Gastrocnemius medialis (tissue), 4 donors: ENCODE measurements at regions not wholly inside any gene's neighbourhood (a gene's known extent, or its start where the extent isn't known, plus 50 kb on each side); places are given as distances from the start of the nearest gene placed in this dataset.

Experiments used
- POLR2A ChIP-seq, 2 donors: fragments of 450-650 bp; IDR thresholded peaks; one replicate each; pipeline ENCODE4 v1.6.1; 2017; ENCODE audit warnings: antibody characterized with exemption in 2 of 2, mild to moderate bottlenecking in 2 of 2, moderate library complexity in 2 of 2
- TF ChIP-seq, protein P1 (sequence below), 5 experiments: fragments of 450-650 bp in 3 of 5; fragments of 200-600 bp in 2 of 5; sonication (generic) in 2 of 5; IDR thresholded peaks in 4 of 5; conservative IDR thresholded peaks in 1 of 5; 1 replicate in 4 of 5; 2 replicates in 1 of 5; pipeline ENCODE4 v1.5.1; 2016 to 2019; ENCODE audit warnings: antibody characterized with exemption in 5 of 5, mild to moderate bottlenecking in 3 of 5, moderate library complexity in 3 of 5

DNA sequence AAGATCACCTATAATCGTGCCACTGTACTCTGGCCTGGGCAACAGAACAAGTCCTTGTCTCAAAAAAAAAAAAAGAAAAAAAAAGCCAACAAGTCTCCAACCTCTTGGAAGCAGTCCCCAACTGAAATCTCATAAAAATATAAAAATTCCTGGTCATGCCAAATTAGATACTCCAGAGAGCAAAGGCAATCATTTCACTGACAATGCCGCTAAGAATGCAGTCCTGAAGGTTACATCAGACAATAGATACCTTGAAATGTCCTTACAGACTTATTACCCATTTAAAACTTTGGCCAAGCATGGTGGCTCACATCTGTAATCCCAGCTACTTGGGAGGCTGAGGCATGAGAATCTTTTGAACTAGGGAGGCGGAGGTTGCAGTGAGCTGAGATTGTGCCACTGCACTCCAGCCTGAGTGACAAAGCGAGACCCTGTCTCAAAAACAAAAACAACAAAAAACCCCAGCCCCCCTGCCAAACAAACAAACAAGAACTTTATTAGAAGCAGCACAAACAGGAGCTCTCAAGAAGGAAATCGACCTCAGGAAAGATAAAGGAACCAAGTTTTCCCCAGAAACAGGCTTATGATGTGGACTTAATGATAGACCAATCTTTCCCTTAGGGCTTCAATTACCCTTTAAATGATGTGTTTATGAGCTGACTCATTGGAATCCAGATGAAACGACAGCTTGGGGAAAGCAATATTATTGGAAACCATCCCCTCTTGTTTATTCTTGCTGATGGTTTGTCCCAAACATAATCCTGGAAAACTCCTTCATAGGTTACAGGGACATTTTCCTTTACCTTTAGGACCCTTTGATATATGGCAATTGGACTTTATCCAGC lies 53.1 kb upstream of the XCR1 start:
- TF ChIP-seq, protein P1, sequence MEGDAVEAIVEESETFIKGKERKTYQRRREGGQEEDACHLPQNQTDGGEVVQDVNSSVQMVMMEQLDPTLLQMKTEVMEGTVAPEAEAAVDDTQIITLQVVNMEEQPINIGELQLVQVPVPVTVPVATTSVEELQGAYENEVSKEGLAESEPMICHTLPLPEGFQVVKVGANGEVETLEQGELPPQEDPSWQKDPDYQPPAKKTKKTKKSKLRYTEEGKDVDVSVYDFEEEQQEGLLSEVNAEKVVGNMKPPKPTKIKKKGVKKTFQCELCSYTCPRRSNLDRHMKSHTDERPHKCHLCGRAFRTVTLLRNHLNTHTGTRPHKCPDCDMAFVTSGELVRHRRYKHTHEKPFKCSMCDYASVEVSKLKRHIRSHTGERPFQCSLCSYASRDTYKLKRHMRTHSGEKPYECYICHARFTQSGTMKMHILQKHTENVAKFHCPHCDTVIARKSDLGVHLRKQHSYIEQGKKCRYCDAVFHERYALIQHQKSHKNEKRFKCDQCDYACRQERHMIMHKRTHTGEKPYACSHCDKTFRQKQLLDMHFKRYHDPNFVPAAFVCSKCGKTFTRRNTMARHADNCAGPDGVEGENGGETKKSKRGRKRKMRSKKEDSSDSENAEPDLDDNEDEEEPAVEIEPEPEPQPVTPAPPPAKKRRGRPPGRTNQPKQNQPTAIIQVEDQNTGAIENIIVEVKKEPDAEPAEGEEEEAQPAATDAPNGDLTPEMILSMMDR (IDR thresholded peaks at IDR 0.05 in 4 of 5, conservative IDR thresholded peaks at IDR 0.05 in 1 of 5), result no peak
- TF ChIP-seq POLR2A (IDR thresholded peaks at IDR 0.05), result no peak
